H9 (cell line): ENCODE measurements at regions not wholly inside any gene's neighbourhood (a gene's known extent, or its start where the extent isn't known, plus 50 kb on each side); places are given as distances from the start of the nearest gene placed in this dataset.

ENCODE experiments used
- DNase-seq: peaks from one replicate; pipeline ENCODE4 v3.0.0-alpha.2; 2017
- H2AFZ ChIP-seq: one replicate; pipeline ENCODE4 v1.6.1; 2013; ENCODE audit warnings: mild to moderate bottlenecking, low read length, control low read depth, moderate library complexity
- H2AK5ac ChIP-seq: 2 replicates; pipeline ENCODE4 v1.6.1; 2013; ENCODE audit warnings: low read length, control low read depth, mixed read lengths; ENCODE audit not compliant: insufficient read length
- H2BK120ac ChIP-seq: one replicate; pipeline ENCODE4 v1.6.1; 2013; ENCODE audit warnings: low read depth, mild to moderate bottlenecking, low read length, control low read depth, inconsistent platforms; ENCODE audit not compliant: poor library complexity, severe bottlenecking
- H2BK12ac ChIP-seq: 2 replicates; pipeline ENCODE4 v1.6.1; 2013; ENCODE audit warnings: low read length, control low read depth, mixed read lengths, low read depth; ENCODE audit not compliant: insufficient read length
- H2BK15ac ChIP-seq: 2 replicates; pipeline ENCODE4 v1.6.1; 2013; ENCODE audit warnings: low read depth, low read length, control low read depth
- H2BK20ac ChIP-seq: one replicate; pipeline ENCODE4 v1.6.1; 2013; ENCODE audit warnings: low read depth, mild to moderate bottlenecking, low read length, control low read depth, inconsistent platforms; ENCODE audit not compliant: poor library complexity, severe bottlenecking
- H2BK5ac ChIP-seq: 2 replicates; pipeline ENCODE4 v1.6.1; 2013; ENCODE audit warnings: low read length, control low read depth, mixed read lengths; ENCODE audit not compliant: insufficient read length
- H3K14ac ChIP-seq: 2 replicates; pipeline ENCODE4 v1.6.1; 2013; ENCODE audit warnings: low read length, control low read depth; ENCODE audit not compliant: insufficient read depth
- H3K18ac ChIP-seq: 2 replicates; pipeline ENCODE4 v1.6.1; 2013; ENCODE audit warnings: low read depth, mild to moderate bottlenecking, mixed read lengths, low read length, control low read depth; ENCODE audit not compliant: insufficient read length
- H3K23ac ChIP-seq: 2 replicates; pipeline ENCODE4 v1.6.1; 2013; ENCODE audit warnings: low read length, control low read depth, mixed read lengths, low read depth; ENCODE audit not compliant: insufficient read length
- H3K23me2 ChIP-seq: 2 replicates; pipeline ENCODE4 v1.6.1; 2013; ENCODE audit warnings: low read depth, mild to moderate bottlenecking, mixed read lengths, low read length, control low read depth; ENCODE audit not compliant: insufficient read length, poor library complexity, severe bottlenecking
- H3K27ac ChIP-seq: 2 replicates; pipeline ENCODE4 v1.5.1; 2013; ENCODE audit warnings: low read length, control low read depth, mixed read lengths, low read depth; ENCODE audit not compliant: insufficient read length
- H3K27me3 ChIP-seq: 2 replicates; pipeline ENCODE4 v1.6.1; 2013; ENCODE audit warnings: low read length, control low read depth, inconsistent platforms; ENCODE audit not compliant: insufficient read depth
- H3K4ac ChIP-seq: 2 replicates; pipeline ENCODE4 v1.6.1; 2013; ENCODE audit warnings: low read depth, mild to moderate bottlenecking, control low read depth, inconsistent platforms, low read length, moderate library complexity
- H3K4me1 ChIP-seq: 2 replicates; pipeline ENCODE4 v1.6.1; 2013; ENCODE audit warnings: low read length, control low read depth, inconsistent platforms; ENCODE audit not compliant: insufficient read depth
- H3K4me2 ChIP-seq: 2 replicates; pipeline ENCODE4 v1.6.1; 2013; ENCODE audit warnings: low read length, control low read depth, mixed read lengths; ENCODE audit not compliant: insufficient read length, insufficient read depth
- H3K56ac ChIP-seq: 2 replicates; pipeline ENCODE4 v1.6.1; 2013; ENCODE audit warnings: low read depth, mild to moderate bottlenecking, mixed read lengths, low read length, control low read depth; ENCODE audit not compliant: insufficient read length
- H3K79me1 ChIP-seq: 2 replicates; pipeline ENCODE4 v1.6.1; 2013; ENCODE audit warnings: low read depth, mild to moderate bottlenecking, moderate library complexity, low read length, control low read depth, inconsistent platforms; ENCODE audit not compliant: insufficient read depth, poor library complexity, severe bottlenecking
- H3K79me2 ChIP-seq: 2 replicates; pipeline ENCODE4 v1.6.1; 2013; ENCODE audit warnings: low read length, control low read depth, inconsistent platforms; ENCODE audit not compliant: insufficient read depth
- H3K9ac ChIP-seq: 2 replicates; pipeline ENCODE4 v1.6.1; 2013; ENCODE audit warnings: low read length, control low read depth, mixed read lengths; ENCODE audit not compliant: insufficient read length; ENCODE audit errors: extremely low read depth
- H3K9me3 ChIP-seq: one replicate; pipeline ENCODE4 v1.6.1; 2013; ENCODE audit warnings: low read depth, low read length, inconsistent platforms; ENCODE audit not compliant: control insufficient read depth
- H3T11ph ChIP-seq: one replicate; pipeline ENCODE4 v1.6.1; 2013; ENCODE audit warnings: mild to moderate bottlenecking, low read length, control low read depth, inconsistent platforms
- H4K20me1 ChIP-seq: one replicate; pipeline ENCODE4 v1.6.1; 2013; ENCODE audit not compliant: control insufficient read depth, insufficient read length, insufficient read depth
- H4K5ac ChIP-seq: 2 replicates; pipeline ENCODE4 v1.6.1; 2013; ENCODE audit warnings: low read depth, mild to moderate bottlenecking, mixed read lengths, low read length, control low read depth; ENCODE audit not compliant: insufficient read length
- H4K8ac ChIP-seq: replicated peaks from 2 replicates; pipeline ENCODE4 v1.6.1; 2013; ENCODE audit warnings: low read length, control low read depth, mixed read lengths, low read depth; ENCODE audit not compliant: insufficient read length
- H4K91ac ChIP-seq: 2 replicates; pipeline ENCODE4 v1.6.1; 2013; ENCODE audit warnings: low read depth, mild to moderate bottlenecking, moderate library complexity, mixed read lengths, low read length, control low read depth; ENCODE audit not compliant: insufficient read length
- H3K27ac Mint-ChIP-seq, 3 experiments: 2 replicates in 2 of 3; 3 replicates in 1 of 3; pipeline ENCODE4 v1.8.0; 2020 to 2021; ENCODE audit warnings: mixed read lengths in 3 of 3, mild to moderate bottlenecking in 1 of 3, moderate library complexity in 1 of 3
- H3K27me3 Mint-ChIP-seq: 2 replicates; pipeline ENCODE4 v1.8.0; 2021; ENCODE audit warnings: low read depth, mild to moderate bottlenecking, moderate library complexity, mixed read lengths
- H3K36me3 Mint-ChIP-seq, 3 experiments: 2 replicates in 2 of 3; 3 replicates in 1 of 3; pipeline ENCODE4 v1.8.0; 2020 to 2021; ENCODE audit warnings: low read depth in 3 of 3, mixed read lengths in 3 of 3; ENCODE audit not compliant: insufficient read depth in 1 of 3
- H3K4me1 Mint-ChIP-seq, 2 experiments: 2 replicates each; pipeline ENCODE4 v1.8.0; 2020; ENCODE audit warnings: mixed read lengths in 2 of 2
- H3K4me3 Mint-ChIP-seq, 2 experiments: 2 replicates in 1 of 2; 3 replicates in 1 of 2; pipeline ENCODE4 v1.8.0; 2020 to 2021; ENCODE audit warnings: mild to moderate bottlenecking in 2 of 2, mixed read lengths in 2 of 2, moderate library complexity in 1 of 2
- H3K9me3 Mint-ChIP-seq, 2 experiments: 2 replicates in 1 of 2; 3 replicates in 1 of 2; pipeline ENCODE4 v1.8.0; 2020; ENCODE audit warnings: mild to moderate bottlenecking in 2 of 2, mixed read lengths in 2 of 2, moderate library complexity in 1 of 2
- CTCF ChIP-seq: fragments of 200-600 bp; sonication (generic); conservative IDR thresholded peaks from 3 replicates; pipeline ENCODE4 v1.8.0; 2021; ENCODE audit warnings: antibody characterized with exemption, mild to moderate bottlenecking

- Histone ChIP-seq H3K27ac (no peak overlapping the region), H3K56ac (no peak overlapping the region), H4K91ac (no peak overlapping the region), H2AFZ (no peak overlapping the region), H2BK20ac (no peak overlapping the region), H2AK5ac (no peak overlapping the region), H4K8ac (no peak overlapping the region), H2BK15ac (no peak overlapping the region), H3K4ac (no peak overlapping the region), H3K14ac (no peak overlapping the region), H4K5ac (no peak overlapping the region), H3K4me1 (no peaks in the 10 kb centered on the region), H3K4me2 (no peak overlapping the region), H3K23ac (no peak overlapping the region), H3K9ac (no peak overlapping the region), H2BK120ac (no peak overlapping the region), H2BK5ac (no peak overlapping the region), H2BK12ac (no peak overlapping the region), H3T11ph (no peak overlapping the region), H3K18ac (no peak overlapping the region), H4K20me1 (no peaks in the 10 kb centered on the region), H3K79me2 (no peaks in the 10 kb centered on the region), H3K27me3 (no peaks in the 10 kb centered on the region), H3K9me3 (no peaks in the 10 kb centered on the region), H3K23me2 (no peaks in the 10 kb centered on the region), H3K79me1 (no peaks in the 10 kb centered on the region)
- Mint-ChIP-seq H3K9me3 (no peaks in the 10 kb centered on the region; a peak in 1 of 5 replicates), H3K27ac (no peak overlapping the region), H3K4me1 (peaks cover 0 to 8% of the 10 kb centered on the region in 2 experiments; a peak in 1 of 4 replicates), H3K4me3 (no peak overlapping the region), H3K27me3 (no peaks in the 10 kb centered on the region), H3K36me3 (no peaks in the 10 kb centered on the region)
- no peak for DNase-seq
- TF ChIP-seq CTCF, result no peak
These were observed 70.1 kb downstream of the ZNF330 start for GRCh38 chr4:141290771-141291170.
